SKM-1 (cell line): ENCODE measurements at regions not wholly inside any gene's neighbourhood (a gene's known extent, or its start where the extent isn't known, plus 50 kb on each side); places are given as distances from the start of the nearest gene placed in this dataset.
"Not testable (repeated sequence)": the region's sequence is repeated elsewhere in the genome, so short reads cannot be mapped to it uniquely, and the experiment has no call there.

Experiments used
- DNase-seq: peaks from one replicate; lab custom pipeline; 2025; ENCODE audit not compliant: unreplicated experiment; lab: John Stamatoyannopoulos, UW

GRCh38 chr1:227508431-227508830 lies 54.9 kb upstream of the ZNF678 start:
- no peak for DNase-seq

- not testable (repeated sequence) for DNase-seq
Observed at GRCh38 chr1:227506490-227507393, 56.6 kb upstream of the ZNF678 start.

- not testable (repeated sequence) for DNase-seq
Observed at GRCh38 chr1:227496045-227496444, 67.3 kb upstream of the ZNF678 start.

- not testable (repeated sequence) for DNase-seq
Observed at GRCh38 chr1:227493863-227494551, 69.3 kb upstream of the ZNF678 start.

DNA sequence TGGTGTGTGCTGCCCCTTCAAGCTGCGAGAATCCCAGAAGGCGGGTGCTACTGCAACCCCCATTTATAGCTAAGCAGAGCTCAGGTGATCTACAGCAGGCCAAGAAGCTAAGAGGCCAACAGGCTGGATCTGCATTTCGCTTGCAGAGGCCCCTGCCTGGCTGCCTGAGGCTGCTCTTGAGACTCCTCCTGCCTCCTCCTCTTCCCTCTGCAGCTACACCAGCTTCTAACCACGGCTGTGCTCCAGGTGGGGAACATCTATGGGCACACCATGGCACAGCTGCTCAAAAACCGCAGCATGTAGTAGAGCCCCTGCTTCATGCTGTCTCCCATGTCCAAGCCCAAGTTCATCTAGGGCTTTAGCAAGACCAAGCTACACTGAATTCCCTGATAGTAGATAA lies 72.9 kb upstream of the ZNF678 start:
- no peak for DNase-seq

- no peak for DNase-seq
Observed at GRCh38 chr1:227490001-227490400, 73.4 kb upstream of the ZNF678 start.

GRCh38 chr1:227489572-227489971 lies 73.8 kb upstream of the ZNF678 start:
- no peak for DNase-seq

DNA sequence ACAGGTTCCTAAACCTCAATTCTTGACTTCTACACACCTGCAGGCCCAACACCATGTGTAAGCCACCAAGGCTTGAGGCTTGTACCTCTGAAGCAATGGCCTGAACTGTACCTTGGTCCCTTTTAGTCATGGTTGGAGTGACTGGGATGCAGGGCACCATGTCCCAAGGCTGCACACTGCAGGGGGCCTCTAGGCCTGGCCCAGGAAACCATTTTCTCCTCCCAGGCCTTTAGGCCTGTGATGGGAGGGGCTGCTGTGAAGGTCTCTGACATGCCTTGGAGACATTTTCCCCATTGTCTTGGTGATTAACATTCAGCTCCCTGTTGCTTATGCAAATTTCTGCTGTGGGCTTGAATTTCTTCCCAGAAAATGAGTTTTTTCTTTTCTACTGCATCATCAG lies 75.8 kb upstream of the ZNF678 start:
- DNase-seq: no peak

DNA sequence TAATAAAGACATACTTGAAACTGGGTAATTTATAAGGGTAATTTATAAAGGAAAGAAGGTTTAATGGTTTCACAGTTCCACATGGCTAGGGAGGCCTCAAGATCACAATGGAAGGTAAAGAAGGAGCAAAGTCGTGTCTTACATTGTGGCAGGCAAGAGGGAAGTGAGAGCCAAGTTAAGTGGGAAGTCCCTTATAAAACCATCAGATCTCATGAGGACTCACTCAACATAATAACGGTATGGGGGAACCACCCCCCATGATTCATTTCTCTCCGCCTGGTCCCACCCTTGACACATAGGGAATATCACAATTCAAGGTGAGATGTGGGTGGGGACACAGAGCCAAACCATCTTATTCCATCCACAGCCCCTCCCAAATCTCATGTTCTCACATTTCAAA lies 76.8 kb upstream of the ZNF678 start:
- no peak for DNase-seq

DNA sequence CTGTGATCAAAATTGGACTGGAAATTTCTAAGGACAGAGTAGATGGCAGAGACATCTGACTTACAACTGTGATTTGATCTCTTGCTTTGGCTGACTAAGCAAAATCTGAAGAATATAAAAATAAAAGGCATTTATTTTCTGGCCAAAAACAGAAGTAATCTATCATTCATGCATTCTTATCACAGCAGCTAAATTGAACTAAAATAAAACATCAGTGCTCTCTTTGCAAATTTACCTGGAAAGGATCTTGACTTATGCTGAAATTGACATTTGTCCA lies 81.4 kb upstream of the ZNF678 start:
- DNase-seq: no peak

- DNase-seq: not testable (repeated sequence)
Observed at GRCh38 chr1:227474072-227474471, 89.3 kb upstream of the ZNF678 start.

- no peak for DNase-seq
Observed at GRCh38 chr1:227472772-227473171, 90.6 kb upstream of the ZNF678 start.

DNA sequence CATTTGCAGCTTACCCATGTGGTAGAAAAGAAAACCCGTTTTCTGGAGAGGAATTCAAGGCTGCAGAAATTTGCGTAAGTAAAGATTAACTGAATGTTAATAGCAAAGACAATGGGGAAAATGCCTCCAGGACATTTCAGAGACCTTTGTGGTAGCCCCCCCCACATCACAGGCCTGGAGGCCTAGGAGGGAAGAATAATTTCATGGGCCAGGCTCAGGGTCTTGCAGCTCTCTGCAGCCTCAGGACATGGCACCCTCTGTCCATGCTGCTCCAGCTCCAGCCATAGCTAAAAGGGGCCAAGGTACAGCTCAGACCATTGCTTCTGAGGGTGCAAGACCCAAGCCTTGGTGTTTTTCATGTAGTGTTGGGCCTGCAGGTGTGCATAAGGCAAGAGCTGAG lies 92.7 kb upstream of the ZNF678 start:
- no peak for DNase-seq

DNA sequence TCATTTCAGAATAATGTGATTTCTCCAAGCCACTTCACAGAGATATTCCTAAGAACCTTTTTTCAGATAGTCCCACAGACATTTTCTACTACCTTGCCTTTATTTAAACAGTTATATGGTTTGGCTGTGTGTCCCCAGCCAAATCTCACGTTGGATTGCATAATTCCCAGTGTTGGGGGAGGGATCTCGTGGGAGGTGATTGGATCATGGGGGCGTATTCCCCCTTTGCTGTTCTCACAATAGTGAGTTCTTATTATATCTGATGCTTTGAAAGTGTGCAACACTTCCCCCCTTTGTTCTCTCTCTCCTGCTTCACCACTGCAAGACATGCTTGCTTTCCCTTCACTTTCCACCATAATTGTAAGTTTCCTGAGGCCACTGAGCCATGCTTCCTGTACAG lies 93.6 kb upstream of the ZNF678 start:
- DNase-seq: no peak

DNA sequence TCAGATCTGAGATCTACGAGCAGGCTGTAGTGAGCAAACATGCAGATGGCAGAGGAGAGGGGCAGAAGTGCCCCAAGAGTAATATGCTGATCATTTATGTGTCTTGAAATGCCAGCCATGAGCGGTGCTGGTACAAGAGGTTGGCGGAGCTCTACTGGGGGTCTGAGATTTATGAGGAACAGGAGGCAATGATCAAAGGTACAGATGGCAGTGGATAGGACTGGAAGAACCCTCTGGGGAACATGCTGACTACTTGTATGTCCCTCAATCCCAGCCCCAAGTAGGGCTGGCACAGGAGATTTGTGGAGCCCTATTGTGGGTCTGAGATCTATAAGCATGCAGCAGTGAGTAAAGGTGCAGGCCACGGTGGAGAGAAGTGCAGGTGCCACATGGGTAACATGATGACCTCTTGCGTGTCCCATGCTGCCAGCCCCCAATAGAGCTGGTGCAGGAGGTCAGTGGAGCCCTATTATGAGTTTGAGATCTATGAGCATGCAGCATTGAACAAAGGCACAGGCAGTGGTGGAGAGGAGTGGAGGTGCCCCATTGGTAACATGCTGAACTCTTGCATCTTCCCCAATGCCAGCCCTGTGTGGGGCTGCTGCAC lies 97.2 kb upstream of the ZNF678 start:
- no peak for DNase-seq

GRCh38 chr1:227465256-227465655 lies 98.1 kb upstream of the ZNF678 start:
- DNase-seq: no peak

DNA sequence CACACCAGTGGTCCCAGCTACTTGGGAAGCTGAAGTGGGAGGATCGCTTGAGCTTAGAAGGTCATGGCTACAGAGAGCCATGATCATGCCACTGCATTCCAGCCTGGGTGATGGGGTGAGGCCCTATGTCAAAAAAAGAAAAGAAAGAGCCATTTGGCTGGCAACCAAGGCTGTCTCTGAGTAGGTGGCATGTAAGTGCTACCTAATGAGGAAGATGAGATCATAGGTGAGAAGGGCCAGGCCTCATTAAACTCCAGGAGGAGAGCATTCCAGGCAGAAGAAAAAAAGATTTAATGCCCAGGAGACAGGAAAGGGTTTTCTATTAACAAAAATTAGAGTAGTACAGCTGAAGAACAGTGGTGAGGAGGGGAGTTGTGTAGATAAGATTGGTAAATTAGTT lies 103.4 kb upstream of the ZNF678 start:
- no peak for DNase-seq

- no peak for DNase-seq
Observed at GRCh38 chr1:227459326-227459841, 104.0 kb upstream of the ZNF678 start.

GRCh38 chr1:227454686-227455085 lies 108.7 kb upstream of the ZNF678 start:
- DNase-seq: no peak

GRCh38 chr1:227453631-227454355 lies 109.6 kb upstream of the ZNF678 start:
- no peak for DNase-seq

DNA sequence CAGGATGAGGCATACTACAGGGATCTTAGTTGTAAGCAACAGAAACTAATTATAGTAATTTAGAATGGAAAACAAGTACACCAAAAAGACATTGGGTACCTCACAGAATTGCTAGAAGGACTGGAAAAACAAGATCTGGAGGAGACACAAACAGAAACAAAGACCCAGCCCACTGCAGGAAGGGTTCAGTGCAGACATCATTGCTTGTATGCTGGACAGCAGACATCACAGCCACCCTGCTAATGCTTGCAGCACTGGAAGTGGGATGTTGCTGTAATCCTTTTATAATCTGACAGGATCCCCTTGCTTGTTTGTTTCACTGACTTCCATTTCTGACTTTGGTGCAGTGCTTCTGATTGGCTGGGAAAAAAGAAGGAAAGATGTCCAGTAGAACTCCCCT lies 111.4 kb upstream of the ZNF678 start:
- DNase-seq: no peak
